AG04450 (cell line): ENCODE measurements at regions not wholly inside any gene's neighbourhood (a gene's known extent, or its start where the extent isn't known, plus 50 kb on each side); places are given as distances from the start of the nearest gene placed in this dataset.

Experiments
- CTCF ChIA-PET: fragments of 300-600, 350-600 bp; formaldehyde crosslinking; extraction: SDS; loops from one replicate; lab custom pipeline; 2022; ENCODE audit warnings: antibody characterized with exemption, inconsistent platforms; lab: Charles Lee
- POLR2A ChIA-PET: fragments of 350-600 bp; formaldehyde crosslinking; extraction: SDS; loops from one replicate; lab custom pipeline; 2021; ENCODE audit warnings: antibody characterized with exemption, inconsistent platforms; lab: Yijun Ruan, JAX
- DNase-seq: peaks from one replicate; pipeline ENCODE4 v3.0.0-alpha.2; 2011; ENCODE audit warnings: low read depth, low spot score
- H3K27ac ChIP-seq: one replicate; pipeline ENCODE4 v1.5.1; 2012; ENCODE audit warnings: low read depth, low read length, control low read depth
- H3K27me3 ChIP-seq: one replicate; pipeline ENCODE4 v1.6.0; 2012; ENCODE audit warnings: low read length; ENCODE audit not compliant: control insufficient read depth, insufficient read depth
- H3K4me3 ChIP-seq: 2 replicates; pipeline ENCODE4 v1.5.1; 2011; ENCODE audit warnings: mild to moderate bottlenecking, low read depth, low read length, control low read depth
- H3K9me3 ChIP-seq: 2 replicates; pipeline ENCODE4 v1.5.1; 2012; ENCODE audit warnings: low read length; ENCODE audit not compliant: control insufficient read depth, insufficient read depth
- TF ChIP-seq, protein P1 (sequence below): IDR thresholded peaks from 2 replicates; pipeline ENCODE4 v1.5.1; 2011; ENCODE audit warnings: low read depth, low read length, control low read depth, inconsistent platforms

DNA sequence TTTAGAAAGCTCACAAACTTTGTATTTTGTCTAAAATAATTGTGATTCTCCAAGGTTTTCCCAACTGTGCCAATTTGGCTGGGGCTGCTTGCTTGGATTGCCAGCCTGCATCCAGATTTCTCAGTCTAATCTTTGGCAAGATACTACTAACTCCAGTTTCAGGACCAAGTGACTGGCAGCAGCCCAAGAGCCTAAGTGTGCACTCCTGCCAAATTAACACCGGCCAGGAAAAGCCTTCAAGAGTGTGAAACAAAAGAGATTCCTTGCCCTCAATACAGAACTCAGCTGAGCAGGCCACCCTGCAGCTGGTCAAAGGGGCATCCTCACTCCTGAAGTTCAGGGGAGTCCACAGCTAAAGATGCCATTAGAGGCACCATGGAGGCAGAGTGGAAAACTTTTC is 589.0 kb upstream of the ACVR2A start:
- no peak for DNase-seq
- no peaks in the 10 kb centered on the region for H3K27me3 ChIP-seq
- H3K4me3 ChIP-seq: no peak overlapping the region
- POLR2A ChIA-PET: no interaction called here
- TF ChIP-seq, protein P1, sequence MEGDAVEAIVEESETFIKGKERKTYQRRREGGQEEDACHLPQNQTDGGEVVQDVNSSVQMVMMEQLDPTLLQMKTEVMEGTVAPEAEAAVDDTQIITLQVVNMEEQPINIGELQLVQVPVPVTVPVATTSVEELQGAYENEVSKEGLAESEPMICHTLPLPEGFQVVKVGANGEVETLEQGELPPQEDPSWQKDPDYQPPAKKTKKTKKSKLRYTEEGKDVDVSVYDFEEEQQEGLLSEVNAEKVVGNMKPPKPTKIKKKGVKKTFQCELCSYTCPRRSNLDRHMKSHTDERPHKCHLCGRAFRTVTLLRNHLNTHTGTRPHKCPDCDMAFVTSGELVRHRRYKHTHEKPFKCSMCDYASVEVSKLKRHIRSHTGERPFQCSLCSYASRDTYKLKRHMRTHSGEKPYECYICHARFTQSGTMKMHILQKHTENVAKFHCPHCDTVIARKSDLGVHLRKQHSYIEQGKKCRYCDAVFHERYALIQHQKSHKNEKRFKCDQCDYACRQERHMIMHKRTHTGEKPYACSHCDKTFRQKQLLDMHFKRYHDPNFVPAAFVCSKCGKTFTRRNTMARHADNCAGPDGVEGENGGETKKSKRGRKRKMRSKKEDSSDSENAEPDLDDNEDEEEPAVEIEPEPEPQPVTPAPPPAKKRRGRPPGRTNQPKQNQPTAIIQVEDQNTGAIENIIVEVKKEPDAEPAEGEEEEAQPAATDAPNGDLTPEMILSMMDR: no peak
- CTCF ChIA-PET: no interaction called here
- no peaks in the 10 kb centered on the region for H3K9me3 ChIP-seq
- no peak overlapping the region for H3K27ac ChIP-seq

- Histone ChIP-seq H3K27ac (no peak overlapping the region), H3K27me3 (no peaks in the 10 kb centered on the region), H3K9me3 (no peaks in the 10 kb centered on the region), H3K4me3 (no peak overlapping the region)
- POLR2A ChIA-PET: no interaction called here
- TF ChIP-seq, protein P1: no peak
- CTCF ChIA-PET: no interaction called here
- DNase-seq: no peak
These were observed 594.0 kb upstream of the ACVR2A start for GRCh38 chr2:147250652-147251356.

DNA sequence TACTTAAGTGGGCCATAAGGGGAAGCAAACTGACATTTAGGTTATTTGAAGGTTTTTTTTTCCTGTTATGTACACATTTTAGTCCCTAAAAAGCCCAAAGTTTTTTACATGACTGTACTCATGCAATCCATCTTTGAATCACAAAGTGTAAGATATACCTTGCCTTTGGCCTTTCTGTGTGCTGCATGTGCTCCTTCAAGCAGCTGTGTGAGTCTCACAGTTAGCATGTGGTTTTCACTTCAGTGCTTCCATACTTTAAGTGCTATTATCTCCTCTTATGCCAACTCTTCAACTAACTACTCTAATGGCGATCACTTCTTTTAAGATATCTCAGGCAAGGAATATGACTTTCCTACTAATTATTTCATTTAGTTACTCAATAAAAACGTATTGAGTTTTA is 597.1 kb upstream of the ACVR2A start:
- ChIA-PET CTCF (no interaction called here), POLR2A (no interaction called here)
- H3K4me3 ChIP-seq: no peak overlapping the region
- H3K9me3 ChIP-seq: no peaks in the 10 kb centered on the region
- no peak for DNase-seq
- TF ChIP-seq, protein P1: no peak
- no peak overlapping the region for H3K27ac ChIP-seq
- H3K27me3 ChIP-seq: no peaks in the 10 kb centered on the region

- TF ChIP-seq, protein P1: no peak
- CTCF ChIA-PET: no interaction called here
- H3K27ac ChIP-seq: no peak overlapping the region
- POLR2A ChIA-PET: no interaction called here
- no peak overlapping the region for H3K4me3 ChIP-seq
- DNase-seq: no peak
- H3K9me3 ChIP-seq: no peaks in the 10 kb centered on the region
- H3K27me3 ChIP-seq: no peaks in the 10 kb centered on the region
These were observed 602.4 kb upstream of the ACVR2A start for GRCh38 chr2:147242445-147242844.

- TF ChIP-seq, protein P1: no peak
- no peaks in the 10 kb centered on the region for H3K9me3 ChIP-seq
- DNase-seq: no peak
- H3K27ac ChIP-seq: no peak overlapping the region
- ChIA-PET CTCF (no interaction called here), POLR2A (no interaction called here)
- no peak overlapping the region for H3K4me3 ChIP-seq
- no peaks in the 10 kb centered on the region for H3K27me3 ChIP-seq
These were observed 608.2 kb upstream of the ACVR2A start for GRCh38 chr2:147236601-147237000.
